OCI-LY7 (cell line): ENCODE measurements at regions not wholly inside any gene's neighbourhood (a gene's known extent, or its start where the extent isn't known, plus 50 kb on each side); places are given as distances from the start of the nearest gene placed in this dataset.

Source experiments
- BruUV-seq: library from RNA; stranded (reverse); fragments of 400-500 nt; replicated peaks from 2 replicates; lab custom pipeline; 2021; lab: Mats Ljungman, UMichigan
- CTCF ChIA-PET: fragments of 300-600 bp; sonication (Branson Sonifier 250); formaldehyde crosslinking; loops from one replicate; lab custom pipeline; 2022; ENCODE audit warnings: antibody characterized with exemption; ENCODE audit not compliant: unreplicated experiment; lab: Charles Lee
- POLR2A ChIA-PET: fragments of 300-600 bp; sonication (Branson Sonifier 250); formaldehyde crosslinking; loops from one replicate; lab custom pipeline; 2022; ENCODE audit warnings: antibody characterized with exemption; lab: Charles Lee
- DNase-seq: peaks from one replicate; pipeline ENCODE4 v3.0.0-alpha.2; 2015; ENCODE audit warnings: low spot score
- H2AFZ ChIP-seq: fragments of 200-600 bp; sonication (generic), shearing (Covaris generic); 2 replicates; pipeline ENCODE4 v1.6.1; 2014; ENCODE audit warnings: mild to moderate bottlenecking, antibody characterized with exemption, low read length, moderate library complexity
- H3K27ac ChIP-seq: fragments of 200-600 bp; sonication (generic); 2 replicates; pipeline ENCODE4 v1.5.1; 2014; ENCODE audit warnings: mixed run types, low read depth, mild to moderate bottlenecking, moderate library complexity, low read length, inconsistent platforms; ENCODE audit not compliant: poor library complexity, severe bottlenecking
- H3K36me3 ChIP-seq: fragments of 200-600 bp; sonication (generic); 2 replicates; pipeline ENCODE4 v1.6.1; 2014; ENCODE audit warnings: mild to moderate bottlenecking, antibody characterized with exemption, low read length, moderate library complexity, mixed read lengths; ENCODE audit not compliant: insufficient read depth
- H3K4me1 ChIP-seq: fragments of 200-600 bp; sonication (generic); 2 replicates; pipeline ENCODE4 v1.5.1; 2014; ENCODE audit warnings: mild to moderate bottlenecking, low read length; ENCODE audit not compliant: insufficient read depth, poor library complexity, severe bottlenecking
- H3K4me2 ChIP-seq: fragments of 200-600 bp; sonication (generic); 2 replicates; pipeline ENCODE4 v1.6.1; 2014; ENCODE audit warnings: mild to moderate bottlenecking, low read length
- H3K4me3 ChIP-seq: fragments of 200-600 bp; sonication (generic); 2 replicates; pipeline ENCODE4 v1.5.1; 2014; ENCODE audit warnings: mild to moderate bottlenecking, low read depth, low read length; ENCODE audit not compliant: poor library complexity, severe bottlenecking
- H3K79me2 ChIP-seq: fragments of 200-600 bp; sonication (generic); 2 replicates; pipeline ENCODE4 v1.6.1; 2016; ENCODE audit warnings: low read depth, mild to moderate bottlenecking, low read length, moderate library complexity, mixed read lengths; ENCODE audit not compliant: insufficient read depth
- H3K9me2 ChIP-seq: fragments of 200-600 bp; sonication (generic); 2 replicates; pipeline ENCODE4 v1.6.1; 2016; ENCODE audit warnings: mild to moderate bottlenecking, low read length, mixed read lengths; ENCODE audit not compliant: insufficient read depth
- H3K9me3 ChIP-seq: fragments of 200-600 bp; sonication (generic); 2 replicates; pipeline ENCODE4 v1.6.1; 2014; ENCODE audit warnings: mild to moderate bottlenecking, mixed run types, low read length, mixed read lengths
- H4K20me1 ChIP-seq: fragments of 200-600 bp; sonication (generic); 2 replicates; pipeline ENCODE4 v1.6.1; 2014; ENCODE audit warnings: mild to moderate bottlenecking, antibody characterized with exemption, low read length, moderate library complexity, mixed read lengths; ENCODE audit not compliant: insufficient read depth
- EZH2phosphoT487 ChIP-seq: fragments of 200-600 bp; sonication (generic); IDR thresholded peaks from 2 replicates; pipeline ENCODE4 v1.6.1; 2018; ENCODE audit warnings: low read depth, borderline replicate concordance, mild to moderate bottlenecking, mixed run types, antibody characterized with exemption, low read length, moderate library complexity, mixed read lengths
- intact Hi-C: fragments of 100-400 bp; cut with micrococcal nuclease; formaldehyde crosslinking; loops from one replicate; pipeline ENCODE4 v1.10.0; 2022; ENCODE audit not compliant: unreplicated experiment
- TF ChIP-seq, protein P1 (sequence below): fragments of 200-600 bp; sonication (generic); conservative IDR thresholded peaks from 2 replicates; pipeline ENCODE4 v1.5.1; 2014; ENCODE audit warnings: mild to moderate bottlenecking, antibody characterized with exemption, low read length, moderate library complexity, mixed read lengths

DNA sequence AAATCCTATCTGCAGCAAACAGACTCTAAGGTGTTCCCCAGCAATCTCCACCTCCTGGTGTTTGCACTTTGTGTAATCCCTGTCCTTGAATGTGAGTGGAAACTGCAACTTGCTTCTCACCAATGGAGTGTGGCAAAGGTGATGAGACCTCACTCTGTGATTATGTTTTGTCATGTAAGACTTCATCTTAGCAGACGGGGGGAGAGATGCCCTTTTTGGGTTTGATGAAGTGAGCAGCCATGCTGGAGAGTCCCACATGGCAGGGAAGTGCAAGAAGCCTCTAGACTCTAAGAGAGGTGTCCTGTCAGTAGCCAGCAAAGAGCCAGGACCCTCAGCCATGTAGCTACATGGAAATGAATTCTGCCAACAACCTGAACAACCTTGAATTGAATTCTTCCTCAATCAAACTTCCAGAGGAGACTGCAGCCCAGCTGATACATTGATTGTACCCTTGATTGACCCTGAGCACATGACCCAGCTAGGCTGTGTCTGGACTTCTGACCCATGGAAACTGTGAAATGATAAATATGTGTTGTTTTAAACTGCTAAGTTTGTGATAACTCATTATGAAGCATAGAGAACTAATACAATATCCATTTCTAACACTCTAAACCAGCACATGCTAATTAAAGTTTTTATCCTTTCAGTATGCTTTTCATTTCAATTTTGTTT lies 71.4 kb upstream of the RASGRF1 start:
- Histone ChIP-seq H3K9me3 (no peaks in the 10 kb centered on the region), H3K36me3 (no peaks in the 10 kb centered on the region), H3K4me1 (peaks cover 4% of the 10 kb centered on the region), H3K4me2 (no peak overlapping the region), H3K9me2 (no peaks in the 10 kb centered on the region), H3K4me3 (no peak overlapping the region), H2AFZ (no peak overlapping the region), H3K79me2 (no peaks in the 10 kb centered on the region), H3K27ac (no peak overlapping the region), H4K20me1 (no peaks in the 10 kb centered on the region)
- DNase-seq, result no peak
- POLR2A ChIA-PET, result no interaction called here
- no TSS peak for BruUV-seq
- TF ChIP-seq, protein P1, sequence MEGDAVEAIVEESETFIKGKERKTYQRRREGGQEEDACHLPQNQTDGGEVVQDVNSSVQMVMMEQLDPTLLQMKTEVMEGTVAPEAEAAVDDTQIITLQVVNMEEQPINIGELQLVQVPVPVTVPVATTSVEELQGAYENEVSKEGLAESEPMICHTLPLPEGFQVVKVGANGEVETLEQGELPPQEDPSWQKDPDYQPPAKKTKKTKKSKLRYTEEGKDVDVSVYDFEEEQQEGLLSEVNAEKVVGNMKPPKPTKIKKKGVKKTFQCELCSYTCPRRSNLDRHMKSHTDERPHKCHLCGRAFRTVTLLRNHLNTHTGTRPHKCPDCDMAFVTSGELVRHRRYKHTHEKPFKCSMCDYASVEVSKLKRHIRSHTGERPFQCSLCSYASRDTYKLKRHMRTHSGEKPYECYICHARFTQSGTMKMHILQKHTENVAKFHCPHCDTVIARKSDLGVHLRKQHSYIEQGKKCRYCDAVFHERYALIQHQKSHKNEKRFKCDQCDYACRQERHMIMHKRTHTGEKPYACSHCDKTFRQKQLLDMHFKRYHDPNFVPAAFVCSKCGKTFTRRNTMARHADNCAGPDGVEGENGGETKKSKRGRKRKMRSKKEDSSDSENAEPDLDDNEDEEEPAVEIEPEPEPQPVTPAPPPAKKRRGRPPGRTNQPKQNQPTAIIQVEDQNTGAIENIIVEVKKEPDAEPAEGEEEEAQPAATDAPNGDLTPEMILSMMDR, result no peak
- no peak for TF ChIP-seq EZH2phosphoT487
- CTCF ChIA-PET, result no interaction called here
- intact Hi-C loops, result no loop called here

DNA sequence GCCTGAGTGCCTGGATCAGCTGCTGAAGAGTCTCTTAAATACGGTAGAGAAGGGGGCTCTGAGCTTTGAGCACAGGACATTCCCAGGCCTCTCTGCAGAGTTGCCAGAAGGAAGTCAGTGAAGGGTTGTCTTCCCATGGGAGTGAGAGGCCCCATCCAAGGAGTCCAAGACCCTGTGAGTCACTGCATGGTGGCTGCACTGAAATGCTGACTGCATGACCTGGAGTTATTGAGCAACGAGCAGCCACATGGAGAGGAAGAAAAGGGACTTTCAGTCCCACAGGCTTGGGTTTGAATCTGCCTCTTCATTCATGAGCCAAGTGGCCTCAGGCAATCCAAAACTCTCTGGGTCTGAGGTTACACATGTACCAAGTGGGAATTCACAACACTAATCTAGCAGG lies 69.6 kb upstream of the RASGRF1 start:
- H3K4me1 ChIP-seq, result no peaks in the 10 kb centered on the region
- H3K36me3 ChIP-seq, result no peaks in the 10 kb centered on the region
- ChIA-PET CTCF (no interaction called here), POLR2A (no interaction called here)
- H3K4me3 ChIP-seq, result no peak overlapping the region
- no peaks in the 10 kb centered on the region for H3K9me2 ChIP-seq
- no peak overlapping the region for H3K27ac ChIP-seq
- TF ChIP-seq EZH2phosphoT487, result no peak
- TF ChIP-seq, protein P1, result no peak
- no peaks in the 10 kb centered on the region for H3K79me2 ChIP-seq
- no peaks in the 10 kb centered on the region for H4K20me1 ChIP-seq
- no peak for DNase-seq
- intact Hi-C loops, result no loop called here
- no peak overlapping the region for H3K4me2 ChIP-seq
- no peaks in the 10 kb centered on the region for H3K9me3 ChIP-seq
- no peak overlapping the region for H2AFZ ChIP-seq
- no TSS peak for BruUV-seq
